HL-60 (cell line): ENCODE measurements at regions not wholly inside any gene's neighbourhood (a gene's known extent, or its start where the extent isn't known, plus 50 kb on each side); places are given as distances from the start of the nearest gene placed in this dataset.

Experiments used
- DNase-seq, 2 experiments: peaks; one replicate each; pipeline ENCODE4 v3.0.0-alpha.2; 2010 to 2020; ENCODE audit warnings: low read depth in 1 of 2, low spot score in 1 of 2
- H3K27ac ChIP-seq: fragments of 250-450 bp; sonication (Bioruptor Pico); replicated peaks from 2 replicates; pipeline ENCODE4 v1.5.1; 2020; ENCODE audit warnings: mild to moderate bottlenecking, moderate library complexity
- H3K27me3 ChIP-seq: fragments of 250-450 bp; sonication (Bioruptor Pico); 2 replicates; pipeline ENCODE4 v1.5.1; 2021; ENCODE audit warnings: mild to moderate bottlenecking, moderate library complexity; ENCODE audit not compliant: insufficient read depth, poor library complexity, severe bottlenecking
- H3K4me3 ChIP-seq: replicated peaks from 2 replicates; pipeline ENCODE4 v1.5.1; 2011; ENCODE audit warnings: mild to moderate bottlenecking, control low read depth, low read length; ENCODE audit not compliant: insufficient read depth
- CTCF ChIP-seq: IDR thresholded peaks from one replicate; pipeline ENCODE4 v1.5.1; 2011; ENCODE audit warnings: low read length, control low read depth, inconsistent platforms; ENCODE audit not compliant: insufficient read depth
- GABPA ChIP-seq: IDR thresholded peaks from 2 replicates; pipeline ENCODE4 v1.6.1; 2012; ENCODE audit warnings: low read depth
- POLR2AphosphoS5 ChIP-seq: IDR thresholded peaks from 2 replicates; pipeline ENCODE4 v1.6.1; 2012; ENCODE audit warnings: low read depth
- SPI1 ChIP-seq: IDR thresholded peaks from 2 replicates; pipeline ENCODE4 v1.6.1; 2012; ENCODE audit warnings: low read depth, mild to moderate bottlenecking, borderline replicate concordance
- TF ChIP-seq, protein P1 (sequence below): IDR thresholded peaks from 2 replicates; pipeline ENCODE4 v1.6.1; 2012; ENCODE audit warnings: low read depth; ENCODE audit not compliant: insufficient replicate concordance

DNA sequence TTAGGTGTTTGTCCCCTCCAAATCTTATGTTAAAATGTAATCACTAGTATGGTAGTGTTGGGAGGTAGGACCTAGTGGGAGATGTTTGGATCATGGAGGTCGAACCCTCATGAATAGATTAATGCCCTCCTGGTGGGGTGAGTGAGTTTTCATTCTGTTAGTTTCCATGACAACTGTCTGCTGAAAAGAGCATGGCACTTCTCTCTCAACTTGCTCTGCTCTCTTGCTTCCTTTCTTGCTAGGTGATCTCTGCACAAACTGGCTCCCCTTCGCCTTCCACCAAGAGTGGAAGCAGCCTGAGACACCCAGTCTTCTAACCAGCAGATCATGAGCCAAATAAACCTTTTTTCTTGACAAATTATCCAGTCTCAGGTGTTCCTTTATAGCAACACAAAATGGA, 853.9 kb downstream of the SORCS1 start:
- no peak for DNase-seq
- TF ChIP-seq SPI1 (no peak), CTCF (no peak), POLR2AphosphoS5 (no peak), GABPA (no peak)
- TF ChIP-seq, protein P1, sequence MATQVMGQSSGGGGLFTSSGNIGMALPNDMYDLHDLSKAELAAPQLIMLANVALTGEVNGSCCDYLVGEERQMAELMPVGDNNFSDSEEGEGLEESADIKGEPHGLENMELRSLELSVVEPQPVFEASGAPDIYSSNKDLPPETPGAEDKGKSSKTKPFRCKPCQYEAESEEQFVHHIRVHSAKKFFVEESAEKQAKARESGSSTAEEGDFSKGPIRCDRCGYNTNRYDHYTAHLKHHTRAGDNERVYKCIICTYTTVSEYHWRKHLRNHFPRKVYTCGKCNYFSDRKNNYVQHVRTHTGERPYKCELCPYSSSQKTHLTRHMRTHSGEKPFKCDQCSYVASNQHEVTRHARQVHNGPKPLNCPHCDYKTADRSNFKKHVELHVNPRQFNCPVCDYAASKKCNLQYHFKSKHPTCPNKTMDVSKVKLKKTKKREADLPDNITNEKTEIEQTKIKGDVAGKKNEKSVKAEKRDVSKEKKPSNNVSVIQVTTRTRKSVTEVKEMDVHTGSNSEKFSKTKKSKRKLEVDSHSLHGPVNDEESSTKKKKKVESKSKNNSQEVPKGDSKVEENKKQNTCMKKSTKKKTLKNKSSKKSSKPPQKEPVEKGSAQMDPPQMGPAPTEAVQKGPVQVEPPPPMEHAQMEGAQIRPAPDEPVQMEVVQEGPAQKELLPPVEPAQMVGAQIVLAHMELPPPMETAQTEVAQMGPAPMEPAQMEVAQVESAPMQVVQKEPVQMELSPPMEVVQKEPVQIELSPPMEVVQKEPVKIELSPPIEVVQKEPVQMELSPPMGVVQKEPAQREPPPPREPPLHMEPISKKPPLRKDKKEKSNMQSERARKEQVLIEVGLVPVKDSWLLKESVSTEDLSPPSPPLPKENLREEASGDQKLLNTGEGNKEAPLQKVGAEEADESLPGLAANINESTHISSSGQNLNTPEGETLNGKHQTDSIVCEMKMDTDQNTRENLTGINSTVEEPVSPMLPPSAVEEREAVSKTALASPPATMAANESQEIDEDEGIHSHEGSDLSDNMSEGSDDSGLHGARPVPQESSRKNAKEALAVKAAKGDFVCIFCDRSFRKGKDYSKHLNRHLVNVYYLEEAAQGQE = no peak
- Histone ChIP-seq H3K4me3 (no peak overlapping the region), H3K27me3 (no peaks in the 10 kb centered on the region), H3K27ac (no peak overlapping the region)

DNA sequence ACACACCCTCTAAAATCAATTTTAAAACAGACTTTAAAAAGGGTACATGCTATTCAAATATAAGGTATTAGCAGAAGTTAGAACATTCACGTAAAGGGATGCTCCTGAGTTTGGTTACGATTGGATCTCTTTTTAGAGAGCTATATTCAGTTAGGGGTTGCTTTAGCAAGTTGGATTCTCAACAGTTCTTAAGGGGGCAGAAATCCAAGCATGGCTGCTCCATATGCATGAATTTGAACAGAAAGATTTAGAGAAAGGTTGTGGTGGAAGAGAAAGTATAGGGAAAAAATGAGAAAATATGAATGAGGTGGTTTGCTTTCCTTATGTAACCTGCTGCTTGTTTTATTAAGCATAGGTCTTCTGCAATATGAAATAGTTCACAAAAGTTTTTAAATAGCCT, 855.1 kb downstream of the SORCS1 start:
- TF ChIP-seq, protein P1 = no peak
- TF ChIP-seq GABPA (no peak), SPI1 (no peak), CTCF (no peak), POLR2AphosphoS5 (no peak)

DNA sequence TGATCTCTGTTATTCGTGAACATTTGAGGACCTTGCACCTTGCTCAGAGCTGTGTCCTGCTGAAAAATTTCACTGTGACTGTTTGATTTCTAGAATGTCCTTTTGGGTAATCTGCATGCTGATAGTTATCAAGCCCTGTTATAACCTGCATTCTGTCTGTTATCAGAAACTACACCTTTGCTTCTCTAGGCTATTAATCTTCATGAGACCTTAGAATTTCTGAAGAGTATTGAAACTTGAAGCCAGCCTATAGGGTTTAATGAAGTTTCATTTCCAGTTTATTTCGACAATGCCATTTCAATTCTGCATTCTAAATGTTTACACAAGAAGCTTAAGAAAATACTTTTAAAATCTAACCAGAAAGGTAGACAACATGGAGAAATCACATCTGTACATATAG, 856.2 kb downstream of the SORCS1 start:
- Histone ChIP-seq H3K4me3 (no peak overlapping the region), H3K27me3 (no peaks in the 10 kb centered on the region), H3K27ac (no peak overlapping the region)
- no peak for DNase-seq
- no peak for TF ChIP-seq POLR2AphosphoS5
- TF ChIP-seq CTCF = no peak
- TF ChIP-seq, protein P1 = no peak
- no peak for TF ChIP-seq SPI1
- TF ChIP-seq GABPA = no peak

More for the DNA sequence above, 855.1 kb downstream of the SORCS1 start:
- Histone ChIP-seq H3K4me3 (no peak overlapping the region), H3K27ac (no peak overlapping the region), H3K27me3 (no peaks in the 10 kb centered on the region)
- no peak for DNase-seq
